Common myeloid progenitor, CD34-positive (primary cell): ENCODE measurements at regions not wholly inside any gene's neighbourhood (a gene's known extent, or its start where the extent isn't known, plus 50 kb on each side); places are given as distances from the start of the nearest gene placed in this dataset.
"Not testable (repeated sequence)": the region's sequence is repeated elsewhere in the genome, so short reads cannot be mapped to it uniquely, and the experiment has no call there.

Source experiments
- CTCF ChIA-PET: fragments of 350-600 bp; sonication (Branson Sonifier 250); formaldehyde crosslinking; loops from one replicate; lab custom pipeline; 2021; ENCODE audit warnings: antibody characterized with exemption; lab: Charles Lee
- POLR2A ChIA-PET: fragments of 350-600 bp; sonication (Branson Sonifier 250); formaldehyde crosslinking; loops from one replicate; lab custom pipeline; 2021; ENCODE audit warnings: antibody characterized with exemption; lab: Charles Lee
- DNase-seq, 3 donors: peaks; one replicate each; pipeline versions ENCODE4 v3.0.0 to v3.0.0-alpha.2; 2013
- H3K27ac ChIP-seq, 2 experiments: 1 replicate in 1 of 2; 2 replicates in 1 of 2; pipeline ENCODE4 v1.7.0; 2013; ENCODE audit warnings: inconsistent platforms in 2 of 2, low read length in 2 of 2, mild to moderate bottlenecking in 2 of 2, low read depth in 1 of 2, moderate library complexity in 1 of 2; ENCODE audit not compliant: severe bottlenecking in 2 of 2, insufficient read depth in 1 of 2, poor library complexity in 1 of 2
- H3K27me3 ChIP-seq, 5 experiments: replicated peaks in 2 of 5; 1 replicate in 3 of 5; 2 replicates in 2 of 5; pipeline versions ENCODE4 v1.6.1 to v1.7.0; 2013; ENCODE audit warnings: low read length in 4 of 5, mild to moderate bottlenecking in 2 of 5, moderate library complexity in 2 of 5, inconsistent platforms in 1 of 5; ENCODE audit not compliant: insufficient read depth in 5 of 5, control insufficient read depth in 4 of 5
- H3K36me3 ChIP-seq, 4 experiments: 1 replicate in 2 of 4; 2 replicates in 2 of 4; pipeline versions ENCODE4 v1.6.1 to v1.7.0; 2013; ENCODE audit warnings: low read length in 3 of 4, control low read depth in 1 of 4, mild to moderate bottlenecking in 1 of 4; ENCODE audit not compliant: control insufficient read depth in 4 of 4, insufficient read depth in 4 of 4
- H3K4me1 ChIP-seq, 4 experiments: 1 replicate in 3 of 4; 2 replicates in 1 of 4; pipeline versions ENCODE4 v1.6.1 to v1.7.1; 2013; ENCODE audit warnings: low read length in 3 of 4, mild to moderate bottlenecking in 3 of 4, control low read depth in 1 of 4, inconsistent platforms in 1 of 4, moderate library complexity in 1 of 4; ENCODE audit not compliant: control insufficient read depth in 4 of 4, insufficient read depth in 4 of 4; ENCODE audit errors: control extremely low read depth in 1 of 4
- H3K4me3 ChIP-seq, 7 experiments: 1 replicate in 4 of 7; 2 replicates in 3 of 7; pipeline versions ENCODE4 v1.5.1 to v1.7.0; 2013; ENCODE audit warnings: mild to moderate bottlenecking in 7 of 7, low read length in 6 of 7, moderate library complexity in 6 of 7, inconsistent platforms in 2 of 7, low read depth in 2 of 7, control low read depth in 1 of 7; ENCODE audit not compliant: insufficient read depth in 4 of 7, control insufficient read depth in 1 of 7; ENCODE audit errors: extremely low read depth in 1 of 7
- H3K9me3 ChIP-seq, 5 experiments: 1 replicate in 4 of 5; 2 replicates in 1 of 5; pipeline versions ENCODE4 v1.6.1 to v1.7.1; 2013; ENCODE audit warnings: low read length in 4 of 5, mild to moderate bottlenecking in 2 of 5, inconsistent platforms in 1 of 5, low read depth in 1 of 5, moderate library complexity in 1 of 5; ENCODE audit not compliant: control insufficient read depth in 4 of 5, insufficient read depth in 2 of 5; ENCODE audit errors: control extremely low read depth in 1 of 5
- WGBS: methylation state at CpG from one replicate; pipeline ENCODE4 v1.1.5; 2013; ENCODE audit not compliant: insufficient coverage; 5-methylcytosine and 5-hydroxymethylcytosine counted together

DNA sequence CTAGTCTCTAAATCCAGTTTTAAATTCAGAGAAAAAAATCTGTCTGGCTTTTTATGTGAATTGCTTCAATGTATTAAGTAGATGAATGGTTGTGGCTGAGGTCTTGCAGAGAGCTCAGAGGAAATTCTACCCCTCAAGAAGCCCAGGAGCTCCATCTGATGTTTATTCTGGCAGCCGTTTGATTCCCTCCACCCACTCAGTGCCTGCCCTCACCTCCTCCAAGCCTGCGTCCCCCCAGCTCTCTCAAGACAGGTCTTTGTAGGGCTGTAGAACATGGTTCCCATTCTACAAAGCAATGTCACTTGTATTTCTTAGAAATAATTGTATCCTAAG lies 366.3 kb downstream of the ANAPC1 start:
- DNase-seq, CTCF ChIA-PET, H3K36me3 ChIP-seq, H3K4me1 ChIP-seq, H3K9me3 ChIP-seq, H3K4me3 ChIP-seq, POLR2A ChIA-PET, H3K27me3 ChIP-seq, H3K27ac ChIP-seq: not testable (repeated sequence)
- no CpG with 5 or more reads among the region's 2 CpGs for WGBS

DNA sequence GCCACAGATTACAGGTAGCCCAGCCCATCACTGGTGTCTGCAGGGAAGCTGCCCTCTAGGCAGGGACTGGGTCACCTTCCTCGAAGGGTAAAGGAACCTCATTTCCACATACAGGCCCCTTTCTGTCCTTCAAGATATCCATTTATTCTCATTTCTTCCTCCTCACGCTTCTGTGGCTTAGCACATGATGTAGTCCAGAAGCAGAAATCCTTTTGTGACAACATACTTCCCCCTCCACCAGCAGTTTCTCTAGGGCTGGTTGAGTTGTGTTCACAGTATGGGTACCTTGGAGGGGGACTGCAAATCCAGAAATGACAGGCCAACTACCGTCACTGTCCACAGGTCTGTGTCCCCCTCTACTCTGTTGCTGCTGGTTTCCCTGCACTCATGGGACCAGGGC lies 364.9 kb downstream of the ANAPC1 start:
- ChIA-PET POLR2A (no interaction called here), CTCF (no interaction called here)
- WGBS = 32% methylated on average over 3 of the region's 3 CpGs
- Histone ChIP-seq H3K36me3 (no peaks in the 10 kb centered on the region), H3K4me3 (no peak overlapping the region), H3K27me3 (no peaks in the 10 kb centered on the region), H3K27ac (no peak overlapping the region), H3K4me1 (peaks cover 0 to 8% (median 0%) of the 10 kb centered on the region in 4 experiments), H3K9me3 (no peaks in the 10 kb centered on the region)
- DNase-seq = peak in 1 of 3 donors; percentile 16

DNA sequence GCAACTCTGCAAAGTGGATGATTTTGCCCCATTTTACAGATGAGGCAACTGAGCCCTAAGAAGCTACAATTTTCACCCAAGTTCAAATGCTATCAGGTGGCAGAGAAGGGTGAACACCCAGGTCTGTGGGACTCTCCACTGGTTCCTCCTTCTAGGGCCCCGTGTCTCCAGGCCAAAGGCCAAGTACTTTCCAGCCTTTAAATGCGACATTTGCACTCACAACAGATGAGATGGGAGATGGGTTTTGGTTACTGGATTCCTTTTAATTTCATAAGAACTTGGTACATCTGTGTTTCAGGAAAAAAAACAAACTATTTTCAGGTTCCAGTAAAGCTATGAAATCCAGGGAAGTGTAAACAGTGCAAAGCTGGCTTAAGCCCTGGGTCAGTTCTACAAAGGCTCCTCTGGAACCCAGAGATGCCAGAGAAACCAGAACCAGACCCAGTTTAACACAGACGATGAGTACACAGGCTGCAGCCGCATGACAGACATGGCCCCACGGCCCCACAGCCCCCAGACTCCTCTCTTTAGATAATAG lies 361.7 kb downstream of the ANAPC1 start:
- ChIA-PET CTCF (no interaction called here), POLR2A (no interaction called here)
- Histone ChIP-seq H3K27me3 (no peaks in the 10 kb centered on the region), H3K9me3 (no peaks in the 10 kb centered on the region), H3K4me1 (peaks cover 0 to 8% (median 1%) of the 10 kb centered on the region in 4 experiments), H3K4me3 (no peak overlapping the region), H3K27ac (no peak overlapping the region), H3K36me3 (no peaks in the 10 kb centered on the region)
- no peak for DNase-seq
- WGBS = 100% methylated on average over 5 of the region's 5 CpGs

DNA sequence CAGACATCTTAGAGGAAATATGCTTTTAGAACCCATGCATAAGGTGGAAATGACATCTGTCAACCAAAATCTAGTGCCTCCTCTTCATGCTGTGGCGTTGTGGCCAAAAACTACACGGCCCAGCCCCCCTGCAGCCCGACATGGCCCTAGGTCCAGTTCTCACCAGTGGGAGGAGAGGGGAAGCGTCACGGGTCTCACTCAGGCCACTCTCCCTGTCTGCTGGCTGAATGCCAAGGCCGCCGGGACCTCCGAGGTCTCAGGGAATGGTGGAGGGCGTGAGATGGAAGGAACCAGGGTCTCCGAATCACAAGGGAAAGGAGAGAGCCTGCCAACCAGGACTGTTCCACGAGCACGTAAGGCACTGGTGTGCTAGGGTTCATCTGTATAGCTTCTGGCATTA lies 361.0 kb downstream of the ANAPC1 start:
- CTCF ChIA-PET = no interaction called here
- no peaks in the 10 kb centered on the region for H3K36me3 ChIP-seq
- no peak overlapping the region for H3K27ac ChIP-seq
- no peak for DNase-seq
- H3K4me1 ChIP-seq = peaks cover 0 to 8% (median 1%) of the 10 kb centered on the region in 4 experiments
- 88% methylated on average over 5 of the region's 12 CpGs for WGBS
- H3K27me3 ChIP-seq = no peaks in the 10 kb centered on the region
- POLR2A ChIA-PET = no interaction called here
- H3K9me3 ChIP-seq = no peaks in the 10 kb centered on the region
- H3K4me3 ChIP-seq = no peak overlapping the region

DNA sequence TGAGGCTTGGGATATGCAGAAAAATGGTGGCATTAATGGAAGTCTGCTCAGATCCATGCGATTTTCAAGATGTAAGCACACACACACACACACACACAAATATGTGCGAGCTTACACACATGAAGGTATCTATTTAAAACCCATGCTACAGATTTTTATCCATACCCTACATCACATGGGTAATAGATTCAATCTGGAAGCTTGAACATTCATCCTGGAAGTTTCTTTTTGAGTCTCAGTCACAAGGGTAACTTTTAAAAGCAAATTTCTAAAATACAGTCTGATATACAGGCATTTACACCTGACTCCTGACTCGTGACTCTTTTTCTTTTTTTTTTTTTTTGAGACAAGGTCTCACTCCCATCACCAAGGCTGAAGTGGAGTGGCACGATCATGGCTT lies 359.0 kb downstream of the ANAPC1 start:
- H3K36me3 ChIP-seq, H3K4me3 ChIP-seq, DNase-seq, CTCF ChIA-PET, H3K4me1 ChIP-seq, POLR2A ChIA-PET, H3K27me3 ChIP-seq, H3K27ac ChIP-seq, H3K9me3 ChIP-seq: not testable (repeated sequence)
- WGBS = 100% methylated on average over 2 of the region's 4 CpGs

DNA sequence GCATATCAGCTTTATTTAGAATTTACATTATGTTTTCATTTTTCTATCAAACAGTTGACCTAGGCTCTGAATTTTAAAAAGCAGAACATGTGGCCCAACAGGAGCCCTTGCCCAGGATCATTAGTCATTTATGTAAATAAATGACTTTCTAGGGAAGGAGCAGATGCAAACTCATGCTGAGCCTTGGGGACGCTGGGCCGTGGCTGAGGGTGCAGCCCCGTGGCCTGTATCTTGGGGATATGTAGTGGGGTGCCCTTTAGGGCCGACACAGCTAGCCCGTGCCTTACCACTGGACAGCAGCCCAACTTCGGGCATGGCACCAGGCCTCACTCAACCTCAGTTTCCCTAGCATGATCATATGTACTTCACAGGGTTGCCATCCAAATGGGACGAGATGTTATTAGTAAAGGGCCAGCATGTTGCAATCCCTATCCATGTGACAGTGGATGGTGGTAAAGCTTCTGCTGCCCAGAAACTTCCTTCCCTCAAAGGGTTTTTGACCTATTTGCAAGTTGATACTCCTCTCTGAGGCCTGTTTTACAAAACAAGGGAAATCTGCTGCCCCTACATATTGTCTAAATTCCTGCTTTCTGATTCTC lies 357.9 kb downstream of the ANAPC1 start:
- H3K27me3 ChIP-seq, POLR2A ChIA-PET, H3K4me3 ChIP-seq, H3K4me1 ChIP-seq, H3K9me3 ChIP-seq, H3K27ac ChIP-seq, H3K36me3 ChIP-seq, CTCF ChIA-PET: not testable (repeated sequence)
- no CpG with 5 or more reads among the region's 7 CpGs for WGBS
- peak in 1 of 3 donors; percentile 23 for DNase-seq

DNA sequence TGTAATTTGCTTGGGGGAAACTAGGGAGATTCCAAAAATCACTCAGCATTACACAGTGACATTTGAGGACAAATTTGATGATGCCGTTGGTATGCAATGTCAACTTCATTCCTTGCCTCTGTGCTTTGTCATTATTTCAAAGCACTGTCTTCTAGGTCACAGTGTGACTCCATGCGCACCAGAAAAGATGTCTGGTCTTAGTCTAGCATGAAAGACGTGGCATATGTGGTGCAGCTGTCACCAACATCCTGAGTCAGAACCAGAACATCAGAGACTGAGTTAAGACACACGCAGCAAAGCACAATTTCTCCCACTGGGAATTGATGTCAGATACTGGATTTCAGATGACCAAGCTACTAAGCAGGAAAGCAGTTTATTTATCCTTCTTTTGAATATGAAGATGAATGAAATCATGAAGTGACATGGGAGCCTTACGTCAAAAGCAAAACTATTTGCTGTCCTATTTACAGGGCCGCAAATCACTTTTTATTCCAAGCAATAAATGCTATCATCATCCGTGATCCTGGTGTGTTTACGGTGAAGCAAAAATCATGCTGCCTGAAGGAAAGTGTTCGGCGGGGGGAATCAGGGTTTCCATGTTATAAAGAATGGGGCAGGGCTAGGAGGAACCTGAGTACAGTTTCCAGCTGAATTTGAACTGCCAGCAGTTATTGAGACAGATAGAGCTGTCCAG lies 356.1 kb downstream of the ANAPC1 start:
- DNase-seq, H3K4me1 ChIP-seq, H3K9me3 ChIP-seq, H3K27me3 ChIP-seq, POLR2A ChIA-PET, H3K36me3 ChIP-seq, H3K4me3 ChIP-seq, H3K27ac ChIP-seq: not testable (repeated sequence)
- WGBS = 94% methylated on average over 2 of the region's 10 CpGs
- CTCF ChIA-PET = interaction anchor here (0.6 kb wide), 1 partner anchor 151 kb away, joined by 3 read pairs; no protein-coding TSS in a partner anchor
